ENCODE measurements at regions not wholly inside any gene's neighbourhood (a gene's known extent, or its start where the extent isn't known, plus 50 kb on each side); places are given as distances from the start of the nearest gene placed in this dataset.

GRCh38 chr5:168147106-168147505 is 144.3 kb upstream of the WWC1 start:
- no peak overlapping the region for H3K4me3 ChIP-seq (ENCODE audit: low read length)
- TF ChIP-seq CTCF (IDR thresholded peaks at IDR 0.05; ENCODE audit: insufficient read depth, low read depth, low read length, missing control alignments) = no peak
- DNase-seq (ENCODE audit: low read depth) = no peak

GRCh38 chr5:168147568-168148360 is 143.7 kb upstream of the WWC1 start:
- DNase-seq (ENCODE audit: low read depth) = no peak
- TF ChIP-seq CTCF (IDR thresholded peaks at IDR 0.05; ENCODE audit: insufficient read depth, low read depth, low read length, missing control alignments) = no peak
- no peak overlapping the region for H3K4me3 ChIP-seq (ENCODE audit: low read length)

DNA sequence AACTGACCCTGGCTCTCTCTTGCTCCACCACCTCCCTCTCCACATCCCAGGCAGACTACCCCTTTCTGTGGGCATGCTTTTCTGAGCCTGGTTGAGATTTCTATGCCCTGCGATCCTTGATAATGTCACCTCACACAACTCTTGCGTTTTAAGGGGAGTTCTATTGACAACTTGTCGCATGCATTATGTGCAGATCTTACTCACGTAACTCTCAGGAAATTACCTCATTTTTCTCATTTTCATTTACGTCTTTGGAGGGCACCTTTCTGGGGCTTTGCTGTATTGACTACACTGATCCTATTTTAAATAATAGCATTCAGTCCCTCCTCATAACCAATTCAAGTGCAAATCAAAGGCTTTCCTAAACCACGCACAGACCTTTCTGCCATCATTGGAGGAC is 140.4 kb upstream of the WWC1 start:
- TF ChIP-seq CTCF (IDR thresholded peaks at IDR 0.05; ENCODE audit: insufficient read depth, low read depth, low read length, missing control alignments) = no peak
- no peak for DNase-seq (ENCODE audit: low read depth)

GRCh38 chr5:168152660-168153059 is 138.8 kb upstream of the WWC1 start:
- H3K4me3 ChIP-seq (ENCODE audit: low read length) = no peak overlapping the region
- no peak for TF ChIP-seq CTCF (IDR thresholded peaks at IDR 0.05; ENCODE audit: insufficient read depth, low read depth, low read length, missing control alignments)
- DNase-seq (ENCODE audit: low read depth) = peak; percentile 82

More for the DNA sequence above, 140.4 kb upstream of the WWC1 start:
- H3K4me3 ChIP-seq (ENCODE audit: low read length) = no peak overlapping the region

DNA sequence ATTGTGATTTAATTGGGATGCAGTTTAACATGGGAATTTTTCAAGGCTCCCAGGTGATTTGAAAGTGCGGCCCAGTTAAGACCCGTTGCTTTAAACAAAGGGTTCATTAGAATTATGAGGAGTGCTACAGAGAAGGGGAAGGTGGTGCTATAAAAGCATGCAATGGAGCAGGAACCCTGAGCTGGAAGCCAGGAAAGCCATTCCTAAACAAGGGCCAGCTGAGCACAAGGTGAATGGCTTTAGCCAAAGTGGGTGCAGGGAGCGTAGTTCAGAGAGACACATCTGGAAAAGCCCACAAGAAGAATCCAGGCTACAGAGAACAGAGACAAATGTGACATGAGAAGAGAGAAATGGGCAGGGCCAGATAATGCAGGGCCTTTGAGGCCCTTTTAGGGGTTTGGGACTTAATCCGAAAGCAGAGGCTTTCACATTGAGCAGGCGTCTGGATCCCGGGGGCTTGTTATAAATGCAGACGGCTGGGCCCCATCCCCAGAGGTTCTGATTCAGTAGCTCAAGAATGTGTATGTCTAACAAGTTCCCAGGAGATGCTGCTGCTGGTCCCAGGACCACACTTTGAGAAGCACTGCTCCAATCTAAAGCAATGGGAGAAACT is 138.1 kb upstream of the WWC1 start:
- no peak for DNase-seq (ENCODE audit: low read depth)
- no peak for TF ChIP-seq CTCF (IDR thresholded peaks at IDR 0.05; ENCODE audit: insufficient read depth, low read depth, low read length, missing control alignments)

DNA sequence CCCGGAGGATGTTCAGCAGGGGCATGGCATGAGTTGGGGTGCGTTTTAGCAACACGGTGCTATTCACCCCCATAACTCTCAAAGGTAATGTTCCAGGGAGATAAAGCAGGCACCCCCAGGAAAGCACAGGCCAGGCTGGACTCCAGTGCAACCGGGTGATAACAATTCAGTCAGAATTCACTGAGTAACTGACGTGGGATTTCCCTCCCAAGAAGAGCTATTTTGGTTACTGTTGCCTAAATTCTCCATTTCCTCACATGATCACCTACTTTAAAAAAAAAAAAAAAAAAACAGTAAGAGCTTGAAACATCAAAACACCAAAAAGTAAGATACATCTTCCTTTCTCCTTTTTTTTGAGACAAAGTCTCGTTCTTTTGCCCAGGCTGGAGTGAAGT is 137.6 kb upstream of the WWC1 start:
- no peak for TF ChIP-seq CTCF (IDR thresholded peaks at IDR 0.05; ENCODE audit: insufficient read depth, low read depth, low read length, missing control alignments)
- no peak for DNase-seq (ENCODE audit: low read depth)
- H3K4me3 ChIP-seq (ENCODE audit: low read length) = no peak overlapping the region

More for the DNA sequence above, 138.1 kb upstream of the WWC1 start:
- no peak overlapping the region for H3K4me3 ChIP-seq (ENCODE audit: low read length)
